ENCODE measurements at regions not wholly inside any gene's neighbourhood (a gene's known extent, or its start where the extent isn't known, plus 50 kb on each side); places are given as distances from the start of the nearest gene placed in this dataset.
"Not testable (repeated sequence)": the region's sequence is repeated elsewhere in the genome, so short reads cannot be mapped to it uniquely, and the experiment has no call there.

DNA sequence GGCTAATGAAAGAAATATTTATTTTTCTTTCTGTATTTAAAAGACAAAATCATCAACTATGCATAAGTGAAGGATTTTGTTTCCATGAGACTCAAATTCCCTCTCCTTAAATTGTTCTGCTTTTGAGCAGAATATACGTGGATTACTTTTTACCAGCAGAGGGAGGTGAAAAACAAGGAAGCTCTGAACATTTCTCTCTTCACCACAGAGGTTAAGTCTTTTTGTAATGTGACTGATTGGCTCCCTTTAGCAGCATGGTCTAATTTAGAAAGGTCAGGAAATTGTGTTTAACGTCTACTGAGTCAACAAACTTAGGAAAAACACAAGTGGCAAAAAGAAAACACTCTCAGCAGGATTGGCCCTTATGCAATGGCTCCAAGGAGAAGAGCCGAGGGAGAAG, 55.1 kb upstream of the F9 start:
- TF ChIP-seq, protein P1, sequence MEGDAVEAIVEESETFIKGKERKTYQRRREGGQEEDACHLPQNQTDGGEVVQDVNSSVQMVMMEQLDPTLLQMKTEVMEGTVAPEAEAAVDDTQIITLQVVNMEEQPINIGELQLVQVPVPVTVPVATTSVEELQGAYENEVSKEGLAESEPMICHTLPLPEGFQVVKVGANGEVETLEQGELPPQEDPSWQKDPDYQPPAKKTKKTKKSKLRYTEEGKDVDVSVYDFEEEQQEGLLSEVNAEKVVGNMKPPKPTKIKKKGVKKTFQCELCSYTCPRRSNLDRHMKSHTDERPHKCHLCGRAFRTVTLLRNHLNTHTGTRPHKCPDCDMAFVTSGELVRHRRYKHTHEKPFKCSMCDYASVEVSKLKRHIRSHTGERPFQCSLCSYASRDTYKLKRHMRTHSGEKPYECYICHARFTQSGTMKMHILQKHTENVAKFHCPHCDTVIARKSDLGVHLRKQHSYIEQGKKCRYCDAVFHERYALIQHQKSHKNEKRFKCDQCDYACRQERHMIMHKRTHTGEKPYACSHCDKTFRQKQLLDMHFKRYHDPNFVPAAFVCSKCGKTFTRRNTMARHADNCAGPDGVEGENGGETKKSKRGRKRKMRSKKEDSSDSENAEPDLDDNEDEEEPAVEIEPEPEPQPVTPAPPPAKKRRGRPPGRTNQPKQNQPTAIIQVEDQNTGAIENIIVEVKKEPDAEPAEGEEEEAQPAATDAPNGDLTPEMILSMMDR (IDR thresholded peaks at IDR 0.05; ENCODE audit: low read depth, low read length), result no peak
- H3K4me3 ChIP-seq (ENCODE audit: low read depth, low read length), result no peak overlapping the region

GRCh38 chrX:139461945-139462344, 68.6 kb upstream of the F9 start:
- not testable (repeated sequence) for H3K4me3 ChIP-seq (ENCODE audit: low read depth, low read length)

DNA sequence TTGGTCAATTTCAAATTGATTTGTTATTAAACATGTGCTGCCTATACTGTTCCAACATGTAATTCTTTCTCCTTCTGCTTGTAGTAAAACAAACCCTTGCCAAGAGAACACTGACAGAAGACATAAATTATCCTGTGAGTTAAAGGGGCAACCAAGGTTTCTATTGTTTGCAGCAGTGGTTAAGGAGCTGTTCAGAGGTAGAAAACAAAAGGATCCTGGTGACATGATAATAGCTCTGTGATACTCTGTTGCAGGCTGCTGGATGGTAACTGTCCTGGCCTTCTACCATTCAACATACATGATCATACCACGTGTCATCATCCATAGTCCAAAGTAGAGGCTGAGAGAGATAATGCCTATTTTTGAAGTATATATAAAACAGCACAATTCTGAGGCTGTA, 75.8 kb upstream of the F9 start:
- TF ChIP-seq, protein P1 (IDR thresholded peaks at IDR 0.05; ENCODE audit: low read depth, low read length), result no peak
- no peak overlapping the region for H3K4me3 ChIP-seq (ENCODE audit: low read depth, low read length)

- H3K4me3 ChIP-seq (ENCODE audit: low read depth, low read length), result no peak overlapping the region
- TF ChIP-seq, protein P1 (IDR thresholded peaks at IDR 0.05; ENCODE audit: low read depth, low read length), result no peak
Measured at GRCh38 chrX:139448996-139449395, 81.5 kb upstream of the F9 start.

DNA sequence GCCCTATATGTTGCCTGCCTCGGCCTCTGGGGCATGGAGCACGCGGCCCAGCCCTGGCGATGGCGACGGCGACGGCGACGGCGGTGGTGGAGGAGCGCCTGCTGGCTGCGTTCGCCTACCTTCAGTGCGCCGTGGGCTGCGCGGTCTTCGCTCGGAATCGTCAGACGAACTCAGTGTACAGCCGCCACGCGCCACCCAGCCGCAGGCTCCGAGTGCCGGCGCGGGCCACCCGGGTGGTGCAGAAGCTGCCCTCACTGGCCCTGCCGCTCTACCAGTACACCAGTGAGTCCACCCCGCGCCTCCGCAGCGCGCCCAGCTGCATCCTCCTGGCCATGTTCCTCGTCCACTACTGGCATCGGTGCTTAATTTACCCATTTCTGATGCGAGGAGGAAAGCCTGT, 83.7 kb upstream of the F9 start:
- TF ChIP-seq, protein P1 (IDR thresholded peaks at IDR 0.05; ENCODE audit: low read depth, low read length), result no peak
- H3K4me3 ChIP-seq (ENCODE audit: low read depth, low read length), result no peak overlapping the region

- no peak overlapping the region for H3K4me3 ChIP-seq (ENCODE audit: low read depth, low read length)
- TF ChIP-seq, protein P1 (IDR thresholded peaks at IDR 0.05; ENCODE audit: low read depth, low read length), result no peak
Measured at GRCh38 chrX:139429913-139430312, 100.6 kb upstream of the F9 start.

GRCh38 chrX:139423186-139423585, 107.4 kb upstream of the F9 start:
- TF ChIP-seq, protein P1 (IDR thresholded peaks at IDR 0.05; ENCODE audit: low read depth, low read length), result no peak
- H3K4me3 ChIP-seq (ENCODE audit: low read depth, low read length), result no peak overlapping the region

DNA sequence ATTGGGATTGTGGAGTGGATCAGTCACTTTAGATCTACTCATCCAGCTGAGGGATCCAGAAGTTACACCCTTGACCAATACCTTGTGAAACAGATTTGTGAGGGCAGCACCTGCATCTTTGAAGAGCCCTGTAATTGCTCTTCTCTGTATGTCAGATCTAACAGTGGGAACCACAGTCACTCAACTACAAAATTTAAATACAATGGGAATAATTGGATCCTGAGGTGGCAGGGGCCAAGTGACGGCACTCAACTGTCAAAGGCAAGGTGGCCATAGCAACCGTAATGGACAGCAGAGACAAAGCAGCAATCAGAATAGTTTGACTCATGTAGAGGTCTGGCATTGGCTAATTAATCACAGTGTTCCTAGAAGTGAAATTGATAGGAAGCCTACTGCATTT, 132.3 kb upstream of the F9 start:
- H3K4me3 ChIP-seq (ENCODE audit: low read depth, low read length), result not testable (repeated sequence)

DNA sequence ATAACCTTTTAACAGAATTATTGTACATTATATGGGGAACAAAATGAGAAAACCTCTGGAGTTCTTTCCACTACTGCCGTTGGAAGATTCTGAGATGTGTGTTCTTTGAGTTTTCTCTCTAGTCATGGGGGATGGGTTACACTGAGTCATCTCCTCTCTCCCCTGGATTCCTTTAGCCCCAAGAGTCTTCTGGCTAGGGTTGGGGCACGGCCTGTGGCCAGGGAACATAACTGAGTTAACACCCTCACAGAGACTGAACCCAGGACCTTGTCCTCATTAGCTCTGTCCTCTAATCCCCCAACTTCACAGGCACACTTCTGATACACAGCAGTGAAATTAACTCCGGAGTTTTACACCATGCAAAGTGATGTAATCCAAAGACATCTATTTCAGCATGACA, 142.3 kb upstream of the F9 start:
- TF ChIP-seq, protein P1 (IDR thresholded peaks at IDR 0.05; ENCODE audit: low read depth, low read length), result no peak
- no peak overlapping the region for H3K4me3 ChIP-seq (ENCODE audit: low read depth, low read length)

Measured in WI38 (cell line).